ENCODE measurements at regions not wholly inside any gene's neighbourhood (a gene's known extent, or its start where the extent isn't known, plus 50 kb on each side); places are given as distances from the start of the nearest gene placed in this dataset.
"Not testable (repeated sequence)": the region's sequence is repeated elsewhere in the genome, so short reads cannot be mapped to it uniquely, and the experiment has no call there.

DNA sequence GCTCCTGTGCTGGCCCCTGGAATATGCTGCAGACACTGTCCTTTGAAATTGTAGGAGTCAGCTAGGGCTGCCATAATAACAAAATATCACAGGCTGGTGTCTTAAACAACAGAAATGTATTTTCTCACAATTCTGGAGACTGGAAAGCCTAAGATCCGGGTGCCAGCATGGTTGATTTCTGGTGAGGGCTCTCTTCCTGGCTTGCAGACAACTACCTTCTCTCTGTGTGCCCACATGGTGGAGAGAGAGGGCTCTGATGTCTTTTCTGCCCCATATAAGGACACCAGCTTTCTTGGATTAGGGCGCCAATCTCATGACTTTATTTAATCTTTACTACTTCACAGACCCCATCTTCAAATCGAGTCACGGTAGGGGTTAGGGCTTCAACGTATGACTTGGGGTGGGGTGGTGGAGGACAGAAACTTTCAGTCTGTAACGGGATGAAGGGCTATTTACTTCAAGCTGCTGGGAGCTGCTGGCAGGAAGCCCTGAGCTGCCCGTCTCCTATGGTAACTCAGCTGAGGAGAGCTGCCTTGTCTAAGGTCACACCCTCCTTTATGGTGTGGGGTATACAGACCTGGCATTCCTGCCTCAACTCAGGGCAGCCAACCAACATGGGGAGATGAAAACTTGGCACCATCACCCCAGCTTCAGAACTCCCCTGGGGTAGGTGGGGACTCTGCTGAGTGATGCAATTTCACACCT is 142.9 kb upstream of the ZBED5 start:
- no peak for DNase-seq

- no peak for DNase-seq
Observed at GRCh38 chr11:10998674-10999073, 140.8 kb upstream of the ZBED5 start.

DNA sequence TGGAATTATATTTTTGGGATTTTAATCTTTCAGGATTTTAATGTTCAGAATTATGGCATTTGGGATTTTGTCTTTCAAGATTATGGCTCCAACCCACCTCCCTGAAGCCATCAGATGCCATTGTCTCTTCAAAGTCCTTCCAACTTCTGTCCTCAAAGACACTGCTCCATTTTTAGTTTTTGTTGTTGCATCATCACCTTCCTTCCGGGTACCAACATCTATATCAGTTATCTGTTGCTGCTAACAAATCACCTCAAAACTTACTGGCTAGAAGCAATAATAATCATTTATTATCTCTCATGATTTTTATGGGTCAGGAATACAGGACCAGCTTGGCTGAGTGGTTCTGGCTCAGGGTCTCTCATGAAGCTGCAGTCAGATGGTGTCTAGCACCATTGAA is 138.8 kb upstream of the ZBED5 start:
- no peak for DNase-seq

- no peak for DNase-seq
Observed at GRCh38 chr11:10993640-10994039, 135.8 kb upstream of the ZBED5 start.

- no peak for DNase-seq
Observed at GRCh38 chr11:10993186-10993585, 135.3 kb upstream of the ZBED5 start.

GRCh38 chr11:10991393-10991792 is 133.5 kb upstream of the ZBED5 start:
- DNase-seq: no peak

DNA sequence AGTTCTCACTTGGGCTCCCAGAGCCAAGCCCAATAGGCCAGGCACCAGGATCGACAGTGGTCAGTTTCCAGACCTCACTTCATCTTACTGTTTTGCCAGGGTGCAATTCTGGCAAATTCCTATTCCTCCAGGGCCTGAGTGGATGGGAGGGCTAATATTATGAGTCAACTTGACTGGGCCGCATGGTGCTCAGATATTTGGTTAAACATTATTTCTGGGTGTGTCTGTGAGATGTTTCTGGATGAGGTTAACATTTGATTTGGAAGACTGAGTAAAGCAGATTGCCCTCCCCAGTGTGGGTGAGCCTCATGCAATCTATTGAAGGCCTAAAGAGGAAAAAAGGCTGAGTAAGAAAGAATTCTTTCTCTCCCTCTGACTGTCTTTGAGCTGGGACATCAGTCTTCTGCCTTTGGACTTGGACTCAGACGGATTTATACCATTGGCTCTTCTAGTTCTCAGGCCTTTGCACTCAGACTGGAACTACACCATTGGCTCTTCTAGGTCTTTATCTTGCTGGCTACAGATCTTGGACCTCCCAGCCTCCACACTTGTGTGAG is 132.9 kb upstream of the ZBED5 start:
- no peak for DNase-seq

DNA sequence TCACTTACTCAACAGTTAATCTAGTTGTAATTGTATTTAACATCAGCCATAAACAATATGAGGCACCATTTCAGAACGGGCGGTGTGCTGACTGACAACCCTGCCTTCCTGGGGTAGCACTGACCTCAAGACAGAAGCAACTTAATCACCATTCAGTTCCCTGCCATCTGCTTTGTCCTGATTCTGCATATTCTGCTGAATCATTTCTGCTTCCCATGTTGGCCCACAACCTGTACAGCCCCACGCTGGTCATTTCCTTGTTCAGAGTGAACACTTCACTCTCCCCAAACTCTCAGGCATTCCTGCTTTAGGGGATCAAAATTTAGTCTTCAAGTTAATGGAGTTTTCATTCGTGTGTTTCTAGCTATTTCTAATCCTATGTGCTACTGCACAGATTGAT is 132.3 kb upstream of the ZBED5 start:
- DNase-seq: no peak

- DNase-seq: no peak
Observed at GRCh38 chr11:10986006-10986405, 128.2 kb upstream of the ZBED5 start.

DNA sequence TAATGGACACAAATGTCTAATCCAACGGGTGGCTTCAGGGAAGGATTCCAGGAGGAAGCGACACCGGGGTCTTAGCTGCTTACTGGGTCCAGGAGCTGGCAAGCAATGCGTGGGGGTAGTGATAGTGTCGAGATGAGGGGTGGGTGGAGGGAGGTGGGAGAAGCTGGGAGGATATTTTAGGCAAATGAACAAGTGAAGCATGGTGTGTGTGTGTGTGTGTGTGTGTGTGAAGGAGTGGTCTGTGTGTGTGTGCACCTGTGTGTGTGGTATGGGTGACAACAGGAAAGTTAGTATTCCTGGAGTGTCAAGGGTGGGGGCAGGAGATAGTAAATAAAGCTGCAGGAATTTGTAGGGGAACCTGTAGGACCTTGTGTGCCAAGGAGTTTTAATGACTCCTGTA is 126.9 kb upstream of the ZBED5 start:
- no peak for DNase-seq

DNA sequence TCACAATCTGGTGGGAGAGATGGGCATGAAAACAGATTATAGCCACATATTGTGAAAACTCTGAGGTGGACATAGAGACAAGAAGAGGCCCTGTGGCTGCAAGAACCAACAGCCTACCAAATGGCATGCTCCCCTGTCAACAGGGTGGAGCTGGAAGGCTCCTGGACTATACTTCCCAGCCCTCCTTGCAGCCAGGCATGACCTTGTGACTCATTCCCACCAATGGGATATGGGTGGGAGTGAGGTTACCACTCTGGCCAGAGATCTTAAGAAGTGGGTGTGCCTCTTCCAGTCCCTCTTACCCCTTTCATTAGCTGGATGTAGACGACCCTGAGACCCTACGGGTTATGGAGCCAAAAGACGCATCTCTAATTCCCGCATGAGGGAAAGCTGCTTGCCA is 126.4 kb upstream of the ZBED5 start:
- DNase-seq: no peak

DNA sequence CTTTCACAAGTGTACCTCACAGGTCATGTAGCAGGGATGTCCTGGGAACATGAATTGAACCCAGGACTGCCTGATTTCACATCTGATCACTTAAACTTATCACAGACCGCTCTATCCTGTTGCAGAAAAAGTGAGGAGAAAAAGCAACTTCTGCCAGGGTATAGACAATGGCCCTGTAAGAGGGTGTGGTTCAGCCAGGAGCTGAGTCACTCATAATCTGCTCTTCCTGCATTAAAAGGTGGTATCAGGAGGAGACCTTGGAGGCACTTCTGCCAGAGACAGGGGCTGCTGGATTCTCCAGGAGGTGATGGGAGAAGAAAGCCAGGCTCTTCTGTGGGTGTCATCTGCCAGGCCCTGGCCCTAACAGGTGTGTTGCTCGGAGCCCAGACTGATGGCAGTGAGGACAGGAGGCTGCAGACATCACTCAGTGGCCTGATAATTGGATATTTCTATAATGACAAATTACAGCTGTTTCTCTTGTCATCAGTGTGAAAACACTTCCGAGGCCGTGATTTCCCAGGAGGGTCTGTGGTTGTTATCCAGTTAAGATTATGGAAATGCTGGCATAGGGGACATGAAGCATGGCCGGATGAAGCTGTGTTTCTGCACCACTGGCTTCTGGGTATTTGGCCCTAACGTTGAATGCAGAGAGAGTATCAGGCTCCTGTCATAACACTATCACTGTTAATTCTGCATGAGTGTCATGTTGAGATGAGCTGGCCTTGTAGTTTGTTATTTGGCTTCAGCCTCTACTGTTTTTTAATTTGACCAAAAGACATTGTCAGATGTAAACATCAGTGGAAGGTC is 125.1 kb upstream of the ZBED5 start:
- no peak for DNase-seq

DNA sequence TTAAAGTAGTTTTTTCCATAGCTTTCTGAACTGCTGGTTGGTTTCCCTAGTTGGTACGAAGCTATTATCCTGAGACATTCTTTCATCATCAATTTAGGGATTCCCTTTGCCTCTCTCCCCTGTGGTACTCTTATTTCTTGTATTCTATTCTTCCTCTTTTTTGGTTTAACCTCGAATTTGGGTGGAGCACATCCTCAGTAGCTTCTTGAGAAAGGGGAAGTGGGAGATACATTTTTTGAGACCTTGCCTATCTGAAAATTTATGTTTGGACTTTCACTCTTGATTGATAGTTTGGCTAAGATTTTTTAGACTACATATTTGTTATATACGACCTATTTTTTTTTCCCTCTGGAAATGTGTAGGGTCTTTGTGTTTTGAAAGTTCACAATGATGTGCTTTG is 121.7 kb upstream of the ZBED5 start:
- DNase-seq: no peak

GRCh38 chr11:10978198-10978597 is 120.3 kb upstream of the ZBED5 start:
- no peak for DNase-seq

DNA sequence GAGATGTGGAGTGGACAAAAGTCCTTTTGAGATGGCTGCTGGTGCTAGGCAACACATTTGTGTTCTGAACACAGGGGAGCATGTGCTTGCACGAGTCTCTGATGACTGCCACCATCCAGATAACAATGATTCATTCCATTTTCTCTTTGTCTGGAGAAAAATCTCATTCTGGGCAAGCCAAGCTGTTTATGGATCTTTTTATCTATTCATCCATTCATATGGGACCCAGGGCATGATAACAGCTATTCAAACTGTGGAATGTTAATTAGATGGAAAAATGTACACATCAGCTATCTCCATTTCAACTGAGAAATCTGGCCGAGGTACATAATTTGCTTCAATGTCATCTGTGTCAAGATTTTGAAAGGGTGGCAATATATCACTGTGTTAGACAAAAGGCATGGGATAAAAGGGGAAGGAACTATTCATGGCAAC is 117.5 kb upstream of the ZBED5 start:
- DNase-seq: no peak

DNA sequence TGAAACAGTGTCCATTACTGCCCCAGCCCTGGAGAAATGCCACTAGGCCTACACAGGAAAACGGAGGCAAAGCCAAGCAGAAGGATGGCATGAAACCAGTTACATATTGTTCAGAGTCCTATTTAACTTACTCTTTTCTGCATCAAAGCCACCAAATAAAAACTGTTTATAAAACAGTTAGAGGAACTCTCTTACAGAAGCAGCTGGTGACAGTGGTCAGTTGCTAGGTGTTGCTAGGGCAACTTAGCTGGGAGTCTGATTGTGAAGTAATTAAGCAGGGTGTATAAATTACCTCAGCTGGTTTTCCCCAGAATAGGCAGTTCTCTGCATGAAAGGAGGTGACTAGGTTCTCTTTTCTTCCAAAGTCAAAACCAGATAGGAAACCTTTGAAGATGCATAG is 115.6 kb upstream of the ZBED5 start:
- no peak for DNase-seq

DNA sequence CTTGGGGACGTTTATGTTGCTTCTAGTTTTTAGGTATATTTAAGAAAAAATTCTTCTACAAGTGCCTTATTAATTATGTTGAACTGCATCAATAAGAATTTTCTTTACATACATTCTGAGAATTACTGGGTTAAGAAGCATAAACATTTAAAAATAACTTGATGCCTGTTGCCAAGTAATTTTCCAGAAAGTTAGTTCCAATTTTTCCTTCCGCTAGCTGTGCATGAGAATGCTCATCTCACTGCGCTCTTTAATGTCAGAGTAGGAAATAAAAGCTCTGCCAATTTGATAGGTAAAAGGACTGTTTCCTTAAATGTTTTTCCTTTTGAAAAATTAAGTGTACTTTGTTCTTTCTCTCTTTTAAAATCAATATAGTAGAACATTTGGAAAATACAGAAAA is 113.1 kb upstream of the ZBED5 start:
- DNase-seq: no peak

GRCh38 chr11:10969387-10969786 is 111.5 kb upstream of the ZBED5 start:
- DNase-seq: no peak

DNA sequence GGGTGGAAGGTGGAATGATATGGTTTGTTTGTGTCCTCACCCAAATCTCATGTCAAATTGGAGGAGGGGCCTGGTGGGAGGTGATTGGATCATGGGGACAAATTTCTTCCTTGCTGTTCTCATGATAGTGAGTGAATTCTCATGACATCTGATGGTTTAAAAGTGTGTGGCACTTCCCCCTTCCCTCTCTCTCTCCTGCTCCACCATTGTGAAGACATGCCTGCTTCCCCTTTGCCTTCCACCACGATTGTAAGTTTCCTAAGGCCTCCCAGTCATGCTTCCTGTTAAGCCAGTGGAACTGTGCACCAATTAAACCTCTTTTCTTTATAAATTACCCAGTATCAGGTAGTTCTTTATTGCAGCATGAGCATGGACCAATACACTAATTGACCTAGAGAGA is 99.0 kb upstream of the ZBED5 start:
- DNase-seq: not testable (repeated sequence)

GRCh38 chr11:10955616-10956015 is 97.8 kb upstream of the ZBED5 start:
- DNase-seq: no peak

- no peak for DNase-seq
Observed at GRCh38 chr11:10954184-10954583, 96.3 kb upstream of the ZBED5 start.

DNA sequence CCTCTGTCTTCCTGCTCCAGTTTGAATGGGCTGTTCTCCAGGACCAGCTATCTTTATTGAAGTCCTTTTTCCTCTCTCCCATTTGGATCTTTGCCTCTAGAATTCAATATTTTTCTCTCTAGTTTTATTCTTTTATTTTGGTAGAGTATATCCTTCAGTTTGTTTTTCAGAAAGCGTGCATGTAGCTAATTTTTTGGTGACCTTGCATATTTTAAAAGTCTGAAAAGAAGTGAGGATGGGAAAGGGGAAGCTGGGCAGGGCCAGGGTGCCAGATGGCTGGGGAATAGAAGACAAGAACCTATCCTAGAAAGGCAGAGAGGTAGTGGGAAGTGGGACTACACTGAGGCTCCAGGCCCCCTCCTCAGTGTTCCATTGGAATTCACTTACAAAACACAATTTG is 95.0 kb upstream of the ZBED5 start:
- no peak for DNase-seq

DNA sequence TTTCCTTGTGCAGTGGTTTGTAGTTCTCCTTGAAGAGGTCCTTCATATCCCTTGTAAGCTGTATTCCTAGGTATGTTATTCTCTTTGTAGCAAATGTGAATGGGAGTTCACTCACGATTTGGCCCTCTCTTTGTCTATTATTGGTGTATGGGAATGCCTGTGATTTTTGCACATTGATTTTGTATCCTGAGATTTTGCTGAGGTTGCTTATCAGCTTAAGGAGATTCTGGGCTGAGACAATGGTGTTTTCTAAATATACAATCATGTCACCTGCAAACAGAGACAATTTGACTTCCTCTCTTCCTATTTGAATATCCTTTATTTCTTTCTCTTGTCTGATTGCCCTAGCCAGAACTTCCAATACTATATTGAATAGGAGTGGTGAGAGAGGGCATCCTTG is 90.1 kb upstream of the ZBED5 start:
- DNase-seq: not testable (repeated sequence)

DNA sequence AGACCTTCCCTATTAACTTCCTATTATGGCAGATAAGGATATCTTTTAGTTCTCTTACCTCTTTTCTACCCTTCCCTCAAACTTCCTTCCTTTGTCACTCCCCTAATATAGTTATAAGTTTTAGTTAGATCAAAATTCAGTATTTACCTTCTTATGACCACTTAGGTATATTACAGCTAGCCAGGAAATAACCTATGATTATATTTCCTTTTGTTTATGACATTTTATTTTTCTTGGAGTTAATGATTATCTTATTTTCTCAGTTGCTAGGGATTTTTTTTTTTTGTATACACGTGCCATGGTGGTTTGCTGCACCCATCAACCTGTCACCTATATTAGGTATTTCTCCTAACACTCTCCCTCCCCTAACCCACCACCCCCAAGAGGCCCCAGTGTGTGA is 88.2 kb upstream of the ZBED5 start:
- no peak for DNase-seq

Measured in T-helper 1 cell (primary cell).